Activated CD8-positive, alpha-beta T cell treated with anti-CD3 and anti-CD28 coated beads for 36 hours (primary cell): ENCODE measurements at regions not wholly inside any gene's neighbourhood (a gene's known extent, or its start where the extent isn't known, plus 50 kb on each side); places are given as distances from the start of the nearest gene placed in this dataset.
A peak's percentile ranks its signal among the peaks of the same experiment; 100 is the strongest.

Source experiments
- ATAC-seq: fragments of 200-7000 bp; cut with Tn5 transposase; one replicate; pipeline ENCODE4 v1.10.0; 2021; ENCODE audit warnings: mild to moderate bottlenecking, moderate library complexity
- CTCF ChIA-PET: fragments of 350-600 bp; sonication (Branson Sonifier 250); formaldehyde crosslinking; loops from one replicate; lab custom pipeline; 2021; ENCODE audit warnings: antibody characterized with exemption; lab: Charles Lee
- POLR2A ChIA-PET: fragments of 350-600 bp; sonication (Branson Sonifier 250); formaldehyde crosslinking; loops from one replicate; lab custom pipeline; 2021; ENCODE audit warnings: antibody characterized with exemption; lab: Charles Lee
- DNase-seq: peaks from one replicate; pipeline ENCODE4 v3.0.0-alpha.2; 2020
- H3K27ac Mint-ChIP-seq: one replicate; pipeline ENCODE4 v1.8.0; 2021; ENCODE audit warnings: mild to moderate bottlenecking, mixed read lengths
- H3K27me3 Mint-ChIP-seq: one replicate; pipeline ENCODE4 v1.8.0; 2021; ENCODE audit warnings: mixed read lengths
- H3K36me3 Mint-ChIP-seq: one replicate; pipeline ENCODE4 v1.8.0; 2021; ENCODE audit warnings: low read depth, mixed read lengths
- H3K4me1 Mint-ChIP-seq: one replicate; pipeline ENCODE4 v1.8.0; 2021; ENCODE audit warnings: low read depth, mixed read lengths
- H3K4me3 Mint-ChIP-seq: one replicate; pipeline ENCODE4 v1.8.0; 2021; ENCODE audit warnings: mild to moderate bottlenecking, moderate library complexity, mixed read lengths
- H3K9me3 Mint-ChIP-seq: one replicate; pipeline ENCODE4 v1.8.0; 2021; ENCODE audit warnings: mixed read lengths
- CTCF ChIP-seq: fragments of 200-600 bp; IDR thresholded peaks from one replicate; pipeline ENCODE4 v1.8.0; 2022; ENCODE audit warnings: antibody characterized with exemption, mild to moderate bottlenecking
- intact Hi-C: fragments of 100-400 bp; cut with micrococcal nuclease; formaldehyde crosslinking; loops from one replicate; pipeline ENCODE4 v1.10.0; 2022

GRCh38 chr3:102712896-102713295 is 278.1 kb downstream of the ZPLD1 start:
- DNase-seq (peak; percentile 24), ATAC-seq (peak; percentile 67)
- no peaks in the 10 kb centered on the region for H3K27me3 Mint-ChIP-seq
- no peaks in the 10 kb centered on the region for H3K36me3 Mint-ChIP-seq
- H3K4me3 Mint-ChIP-seq, result no peak overlapping the region
- peaks cover 9% of the 10 kb centered on the region for H3K4me1 Mint-ChIP-seq
- H3K9me3 Mint-ChIP-seq, result no peaks in the 10 kb centered on the region
- POLR2A ChIA-PET, result no interaction called here
- intact Hi-C loops, result no loop called here
- CTCF ChIA-PET, result no interaction called here
- no peak overlapping the region for H3K27ac Mint-ChIP-seq
- no peak for TF ChIP-seq CTCF

DNA sequence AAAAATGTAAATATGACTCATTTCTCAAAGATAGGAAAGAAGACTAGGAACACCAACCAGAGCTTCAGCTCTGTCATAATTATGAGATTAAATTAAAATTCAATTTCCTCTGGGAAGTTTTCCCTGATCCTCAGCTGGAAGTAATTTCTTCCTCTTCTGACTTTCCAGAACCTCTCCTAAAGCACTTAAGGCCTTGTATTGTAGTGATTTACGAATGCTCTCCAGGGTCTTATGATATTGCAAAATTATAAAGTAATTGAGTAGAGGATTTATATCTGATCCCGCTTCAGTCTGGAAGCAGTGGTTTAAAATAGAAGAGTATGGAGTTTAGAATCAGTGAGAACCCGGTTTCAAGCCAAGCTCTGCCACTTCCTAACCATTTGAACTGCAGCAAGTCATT is 279.8 kb downstream of the ZPLD1 start:
- Mint-ChIP-seq H3K27me3 (no peaks in the 10 kb centered on the region), H3K4me1 (peaks cover 9% of the 10 kb centered on the region), H3K36me3 (no peaks in the 10 kb centered on the region), H3K4me3 (no peak overlapping the region), H3K27ac (no peak overlapping the region), H3K9me3 (no peaks in the 10 kb centered on the region)
- no peak for TF ChIP-seq CTCF
- ChIA-PET CTCF (interaction anchor here (1.0 to 1.3 kb wide), 2 partner anchors 42 to 83 kb away, joined by 3 to 5 read pairs; no protein-coding TSS in a partner anchor), POLR2A (interaction anchor here (0.6 kb wide), 1 partner anchor 932 kb away, joined by 3 read pairs; no protein-coding TSS in a partner anchor)
- DNase-seq, result no peak
- intact Hi-C loops, result no loop called here
- no peak for ATAC-seq

DNA sequence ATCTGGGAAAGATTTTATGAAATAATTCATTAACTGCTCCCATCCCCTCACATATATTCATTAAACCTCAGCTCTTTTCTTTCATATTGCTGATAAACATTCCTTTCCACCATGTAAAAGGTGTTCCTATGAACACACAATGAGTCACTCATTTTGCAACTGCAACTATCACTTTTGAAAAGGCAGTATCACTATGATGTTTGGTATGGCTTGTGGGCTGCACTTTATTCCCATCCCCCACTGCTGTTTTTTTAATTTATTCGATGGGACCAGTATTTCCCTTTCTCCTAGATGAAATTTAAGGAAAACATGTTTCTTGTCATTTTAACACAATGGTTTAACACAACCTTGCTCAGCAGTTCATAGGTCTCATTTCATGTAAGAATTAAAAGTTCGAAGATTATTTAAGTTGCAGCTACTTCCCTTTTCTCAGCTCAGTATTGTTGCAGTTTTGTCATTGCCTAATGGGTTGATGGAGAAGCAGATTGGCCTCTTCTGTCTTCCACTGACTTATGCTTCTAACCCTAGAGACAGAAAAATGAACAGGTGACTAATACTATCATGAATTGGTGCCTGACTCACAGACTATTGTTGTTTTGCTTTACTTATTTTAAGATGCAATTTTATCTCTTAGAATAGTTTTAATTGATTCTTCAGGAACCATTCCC is 280.3 kb downstream of the ZPLD1 start:
- Mint-ChIP-seq H3K27me3 (no peaks in the 10 kb centered on the region), H3K36me3 (no peaks in the 10 kb centered on the region), H3K4me3 (no peak overlapping the region), H3K9me3 (no peaks in the 10 kb centered on the region), H3K4me1 (peaks cover 9% of the 10 kb centered on the region), H3K27ac (no peak overlapping the region)
- ATAC-seq (peak; percentile 79), DNase-seq (no peak)
- POLR2A ChIA-PET, result interaction anchor here (0.6 kb wide), 1 partner anchor 933 kb away, joined by 3 read pairs; no protein-coding TSS in a partner anchor
- TF ChIP-seq CTCF, result no peak
- intact Hi-C loops, result no loop called here
- CTCF ChIA-PET, result interaction anchor here (1.0 to 1.3 kb wide), 2 partner anchors 42 to 83 kb away, joined by 3 to 5 read pairs; no protein-coding TSS in a partner anchor

GRCh38 chr3:102718651-102719050 is 283.8 kb downstream of the ZPLD1 start:
- intact Hi-C loops, result no loop called here
- ChIA-PET POLR2A (no interaction called here), CTCF (no interaction called here)
- no peak for TF ChIP-seq CTCF
- no peaks in the 10 kb centered on the region for H3K9me3 Mint-ChIP-seq
- DNase-seq (no peak), ATAC-seq (no peak)
- H3K36me3 Mint-ChIP-seq, result no peaks in the 10 kb centered on the region
- H3K27ac Mint-ChIP-seq, result no peak overlapping the region
- H3K4me3 Mint-ChIP-seq, result no peak overlapping the region
- H3K4me1 Mint-ChIP-seq, result peaks cover 9% of the 10 kb centered on the region
- H3K27me3 Mint-ChIP-seq, result peaks cover 6% of the 10 kb centered on the region

DNA sequence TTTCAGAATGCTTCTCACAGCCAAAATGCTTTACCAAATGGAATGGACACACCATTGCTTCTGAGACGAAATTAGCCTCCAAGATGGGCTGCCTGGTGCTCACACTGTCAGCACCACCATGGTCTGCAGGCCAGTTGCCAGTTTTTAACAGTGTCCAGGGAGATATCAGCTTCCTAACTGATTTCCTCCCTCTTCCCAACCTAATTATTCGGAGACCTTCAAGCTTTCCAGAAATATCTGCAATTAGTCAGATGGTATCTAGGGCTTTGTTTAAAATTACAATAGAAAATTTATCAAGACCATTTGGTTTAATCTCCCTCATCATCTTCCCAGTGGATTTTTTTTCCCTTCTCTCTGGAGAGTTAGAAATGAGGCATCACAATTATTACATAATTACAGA is 287.5 kb downstream of the ZPLD1 start:
- intact Hi-C loops, result no loop called here
- POLR2A ChIA-PET, result no interaction called here
- Mint-ChIP-seq H3K27ac (no peak overlapping the region), H3K27me3 (peaks cover 6% of the 10 kb centered on the region), H3K4me1 (no peaks in the 10 kb centered on the region), H3K36me3 (no peaks in the 10 kb centered on the region), H3K9me3 (no peaks in the 10 kb centered on the region), H3K4me3 (no peak overlapping the region)
- no peak for ATAC-seq
- CTCF ChIA-PET, result no interaction called here
- no peak for TF ChIP-seq CTCF
- DNase-seq, result no peak
